A549 (cell line): ENCODE measurements at regions not wholly inside any gene's neighbourhood (a gene's known extent, or its start where the extent isn't known, plus 50 kb on each side); places are given as distances from the start of the nearest gene placed in this dataset.

Experiments used
- ATAC-seq, 2 experiments: fragments of 200-7000 bp in 1 of 2; fragments of >200 bp in 1 of 2; cut with Nextera tagmentation in 1 of 2; cut with Tn5 transposase in 1 of 2; 3 replicates each; pipeline versions ENCODE4 v1.8.0 to v1.9.1; 2018 to 2020; ENCODE audit warnings: mild to moderate bottlenecking in 1 of 2, moderate library complexity in 1 of 2
- CTCF ChIA-PET: fragments of 300-600 bp; sonication (Branson Sonifier 250); formaldehyde crosslinking; extraction: SDS; loops from one replicate; lab custom pipeline; 2021; ENCODE audit warnings: antibody characterized with exemption, inconsistent platforms; lab: Yijun Ruan, JAX
- POLR2A ChIA-PET: fragments of 350-600 bp; formaldehyde crosslinking; extraction: SDS; loops from one replicate; lab custom pipeline; 2021; ENCODE audit warnings: antibody characterized with exemption, inconsistent platforms; lab: Yijun Ruan, JAX
- DNase-seq, 2 experiments: peaks; one replicate each; pipeline versions ENCODE4 v3.0.0 to v3.0.0-alpha.2; 2011 to 2016; ENCODE audit warnings: low read depth in 1 of 2, low spot score in 1 of 2
- FAIRE-seq: peaks from 2 replicates; lab custom pipeline; 2011; peaks lifted over from hg19 to GRCh38; lab: Jason Lieb, UNC
- H3K27ac ChIP-seq, 2 experiments: fragments of >200 bp; sonication (Bioruptor Twin); formaldehyde crosslinking; 3 replicates each; pipeline ENCODE4 v1.5.1; 2016 to 2017
- H3K4me1 ChIP-seq: fragments of >200 bp; sonication (Bioruptor Twin); formaldehyde crosslinking; 3 replicates; pipeline ENCODE4 v1.6.1; 2016
- H3K4me2 ChIP-seq: fragments of >200 bp; sonication (Bioruptor Twin); formaldehyde crosslinking; 3 replicates; pipeline ENCODE4 v1.6.1; 2016
- H3K4me3 ChIP-seq: fragments of >200 bp; sonication (Bioruptor Twin); formaldehyde crosslinking; 3 replicates; pipeline ENCODE4 v1.5.1; 2016
- H3K9me3 ChIP-seq: fragments of >200 bp; sonication (Bioruptor Twin); formaldehyde crosslinking; 3 replicates; pipeline ENCODE4 v1.6.1; 2016
- CBX8 ChIP-seq: fragments of 200-600 bp; sonication (generic); IDR thresholded peaks from 2 replicates; pipeline ENCODE4 v1.6.1; 2016
- ELK1 ChIP-seq: fragments of 150-350 bp; IDR thresholded peaks from 2 replicates; pipeline ENCODE4 v1.6.1; 2014; ENCODE audit warnings: low read depth, mild to moderate bottlenecking, low read length
- FOSL2 ChIP-seq, 2 experiments: fragments of 450-650 bp in 1 of 2; fragments of >200 bp in 1 of 2; sonication (Bioruptor Twin) in 1 of 2; formaldehyde crosslinking; IDR thresholded peaks; 2 replicates each; pipeline versions ENCODE4 v1.5.0 to v1.6.1; 2016 to 2020; ENCODE audit warnings: mild to moderate bottlenecking in 1 of 2, moderate library complexity in 1 of 2
- HDAC2 ChIP-seq: fragments of 200-600 bp; sonication (generic); IDR thresholded peaks from 2 replicates; pipeline ENCODE4 v1.6.1; 2016
- HEYL ChIP-seq: fragments of 250-450 bp; sonication (Bioruptor Pico); IDR thresholded peaks from 2 replicates; pipeline ENCODE4 v1.8.0; 2021; ENCODE audit warnings: mild to moderate bottlenecking, moderate library complexity
- HMGXB4 ChIP-seq: fragments of 250-450 bp; sonication (Bioruptor Pico); IDR thresholded peaks from 2 replicates; pipeline ENCODE4 v1.5.0; 2021; ENCODE audit warnings: mild to moderate bottlenecking, moderate library complexity, borderline replicate concordance
- KDM1A ChIP-seq: fragments of 200-600 bp; sonication (generic); IDR thresholded peaks from 2 replicates; pipeline ENCODE4 v1.6.1; 2016; ENCODE audit warnings: low read depth, mild to moderate bottlenecking
- MAX ChIP-seq: IDR thresholded peaks from 2 replicates; pipeline ENCODE4 v1.6.1; 2012
- MAZ ChIP-seq: fragments of 150-350 bp; IDR thresholded peaks from 2 replicates; pipeline ENCODE4 v1.6.1; 2014; ENCODE audit warnings: antibody characterized with exemption, low read depth, low read length, borderline replicate concordance
- PBX3 ChIP-seq: IDR thresholded peaks from 2 replicates; pipeline ENCODE4 v1.6.1; 2012
- POLR2A ChIP-seq: IDR thresholded peaks from 2 replicates; pipeline ENCODE4 v1.6.1; 2012; ENCODE audit warnings: mild to moderate bottlenecking, low read length
- POLR2AphosphoS2 ChIP-seq: conservative IDR thresholded peaks from 2 replicates; pipeline ENCODE4 v1.6.1; 2012; ENCODE audit warnings: low read length, improper control_type of control experiment, inconsistent platforms
- RAD21 ChIP-seq, 2 experiments: fragments of >200 bp in 1 of 2; sonication (Bioruptor Twin) in 1 of 2; formaldehyde crosslinking in 1 of 2; IDR thresholded peaks in 1 of 2; conservative IDR thresholded peaks in 1 of 2; 2 replicates in 1 of 2; 3 replicates in 1 of 2; pipeline ENCODE4 v1.6.1; 2012 to 2018; ENCODE audit warnings: inconsistent platforms in 1 of 2
- REST ChIP-seq: fragments of 200-600 bp; sonication (generic); IDR thresholded peaks from 2 replicates; pipeline ENCODE4 v1.6.1; 2016; ENCODE audit warnings: antibody characterized with exemption, mild to moderate bottlenecking, moderate library complexity
- TP53 ChIP-seq: fragments of 250-450 bp; sonication (Bioruptor Pico); IDR thresholded peaks from 2 replicates; pipeline ENCODE4 v1.5.0; 2021; ENCODE audit warnings: mild to moderate bottlenecking, moderate library complexity
- USF2 ChIP-seq: fragments of 450-650 bp; IDR thresholded peaks from 2 replicates; pipeline ENCODE4 v1.6.1; 2014; ENCODE audit warnings: antibody characterized with exemption
- ZFP36 ChIP-seq: fragments of 450-650 bp; IDR thresholded peaks from 2 replicates; pipeline ENCODE4 v1.6.1; 2014; ENCODE audit warnings: borderline replicate concordance; ENCODE audit not compliant: partially characterized antibody
- ZSCAN20 ChIP-seq: fragments of 250-450 bp; sonication (Bioruptor Pico); IDR thresholded peaks from 2 replicates; pipeline ENCODE4 v1.8.0; 2022; ENCODE audit warnings: mild to moderate bottlenecking, moderate library complexity
- WGBS: methylation state at CpG from one replicate; pipeline ENCODE4 v1.1.6; 2017; ENCODE audit errors: missing lambda C conversion rate; 5-methylcytosine and 5-hydroxymethylcytosine counted together

GRCh38 chr2:16252891-16253290, 312.5 kb downstream of the MYCN start (continued):
- no peak for TF ChIP-seq HEYL (CRISPR knock-in tag)

GRCh38 chr2:16252251-16252650, 311.9 kb downstream of the MYCN start:
- no peaks in the 10 kb centered on the region for H3K4me1 ChIP-seq
- H3K4me3 ChIP-seq: no peak overlapping the region
- POLR2A ChIA-PET: no interaction called here
- no peaks in the 10 kb centered on the region; the same call in 2 of the 3 replicates for H3K9me3 ChIP-seq
- no peak overlapping the region for H3K27ac ChIP-seq
- no peak overlapping the region for H3K4me2 ChIP-seq
- 49% methylated on average over 9 of the region's 9 CpGs for WGBS
- TF ChIP-seq FOSL2 (IDR thresholded peaks at IDR 0.05) (no peak), FOSL2 (CRISPR knock-in tag; IDR thresholded peaks at IDR 0.05) (no peak), ZFP36 (no peak), PBX3 (no peak), POLR2A (no peak)
- ATAC-seq (no peak), FAIRE-seq (no peak), DNase-seq (no peak)
- CTCF ChIA-PET: no interaction called here

- Histone ChIP-seq H3K4me1 (no peaks in the 10 kb centered on the region), H3K27ac (no peak overlapping the region), H3K4me2 (no peak overlapping the region), H3K4me3 (no peak overlapping the region)
- POLR2A ChIA-PET: no interaction called here
- TF ChIP-seq ELK1: no peak
- TF ChIP-seq REST: no peak
- TF ChIP-seq, all 56 proteins: peak for 0
- WGBS: 32% methylated on average over 8 of the region's 8 CpGs
- no peaks in the 10 kb centered on the region; the same call in 2 of the 3 replicates for H3K9me3 ChIP-seq
- FAIRE-seq (no peak), DNase-seq (no peak), ATAC-seq (no peak)
- CTCF ChIA-PET: interaction anchor here (1.1 kb wide), 1 partner anchor 312 kb away, joined by 3 read pairs; the partner anchor contains the start of gene MYCN
Measured at GRCh38 chr2:16251511-16252225, 311.3 kb downstream of the MYCN start.

- ChIA-PET CTCF (interaction anchor here (0.5 to 1.1 kb wide), 2 partner anchors 38 to 311 kb away, joined by 3 read pairs; partner anchors contain the start of gene MYCN), POLR2A (no interaction called here)
- no peak for ATAC-seq
- WGBS: 9% methylated on average over 5 of the region's 5 CpGs
- FAIRE-seq: no peak
- no peak for DNase-seq
- no peak overlapping the region for H3K27ac ChIP-seq
- H3K4me3 ChIP-seq: no peak overlapping the region
- H3K4me2 ChIP-seq: no peak overlapping the region
- no peaks in the 10 kb centered on the region for H3K4me1 ChIP-seq
- H3K9me3 ChIP-seq: no peaks in the 10 kb centered on the region; the same call in 2 of the 3 replicates
- TF ChIP-seq USF2 (no peak), ZSCAN20 (no peak), MAX (no peak), PBX3 (no peak), KDM1A (no peak), ELK1 (no peak), POLR2AphosphoS2 (no peak), HDAC2 (no peak), CBX8 (no peak), TP53 (CRISPR knock-in tag) (no peak), MAZ (no peak), HMGXB4 (CRISPR knock-in tag) (no peak), RAD21 (conservative IDR thresholded peaks at IDR 0.05 in 1 of 2, IDR thresholded peaks at IDR 0.05 in 1 of 2) (no peak)
Measured at GRCh38 chr2:16250886-16251285, 310.5 kb downstream of the MYCN start.
